Heart left ventricle (tissue), 16 donors: ENCODE measurements at regions not wholly inside any gene's neighbourhood (a gene's known extent, or its start where the extent isn't known, plus 50 kb on each side); places are given as distances from the start of the nearest gene placed in this dataset.
"Not testable (repeated sequence)": the region's sequence is repeated elsewhere in the genome, so short reads cannot be mapped to it uniquely, and the experiment has no call there.

Experiments
- ATAC-seq, 4 donors: fragments of 200-7000 bp; cut with Tn5 transposase; one replicate each; pipeline ENCODE4 v1.9.1; 2020 to 2022; ENCODE audit warnings: moderate library complexity in 4 of 4, mild to moderate bottlenecking in 3 of 4, moderate number of reproducible peaks in 1 of 4
- DNase-seq, 5 donors: peaks; one replicate each; pipeline ENCODE4 v3.0.0-alpha.2; 2020
- H3K27ac ChIP-seq, 12 donors: fragments of 200-600 bp; sonication (generic) in 4 of 12; one replicate each; pipeline versions ENCODE4 v1.5.0 to v1.8.0; 2016 to 2022; ENCODE audit warnings: mild to moderate bottlenecking in 2 of 12
- H3K27me3 ChIP-seq, 9 donors: fragments of 200-600 bp; sonication (generic) in 2 of 9; one replicate each; pipeline versions ENCODE4 v1.5.1 to v1.8.0; 2016 to 2022; ENCODE audit warnings: mild to moderate bottlenecking in 3 of 9
- H3K36me3 ChIP-seq, 9 donors: fragments of 200-600 bp; sonication (generic) in 2 of 9; one replicate each; pipeline versions ENCODE4 v1.5.0 to v1.8.0; 2018 to 2022; ENCODE audit warnings: mild to moderate bottlenecking in 2 of 9
- H3K4me1 ChIP-seq, 12 donors: fragments of 200-600 bp; sonication (generic) in 4 of 12; one replicate each; pipeline versions ENCODE4 v1.5.0 to v1.8.0; 2016 to 2022; ENCODE audit warnings: mild to moderate bottlenecking in 3 of 12
- H3K4me3 ChIP-seq, 12 donors: fragments of 200-600 bp; sonication (generic) in 4 of 12; one replicate each; pipeline versions ENCODE4 v1.5.0 to v1.8.0; 2017 to 2022; ENCODE audit warnings: mild to moderate bottlenecking in 9 of 12, moderate library complexity in 4 of 12
- H3K9me3 ChIP-seq, 12 donors: fragments of 200-600 bp; sonication (generic) in 4 of 12; one replicate each; pipeline versions ENCODE4 v1.5.0 to v1.8.0; 2016 to 2022; ENCODE audit warnings: mild to moderate bottlenecking in 1 of 12
- POLR2A ChIP-seq, 2 donors: fragments of 450-650 bp; IDR thresholded peaks; one replicate each; pipeline ENCODE4 v1.6.1; 2017; ENCODE audit warnings: antibody characterized with exemption in 2 of 2, mild to moderate bottlenecking in 2 of 2, moderate library complexity in 2 of 2
- WGBS, 4 donors: extraction: QIAGEN DNeasy Blood & Tissue Kit in 2 of 4; methylation state at CpG; one replicate each; pipeline versions ENCODE4 v1.1.5 to v1.1.7; 2013 to 2018; 5-methylcytosine and 5-hydroxymethylcytosine counted together
- intact Hi-C, 10 donors: fragments of 100-400 bp; cut with DNase I; formaldehyde crosslinking; loops; one replicate each; pipeline versions ENCODE4 v1.11.1 to v1.14.2; 2022
- TF ChIP-seq, protein P1 (sequence below), 12 donors: fragments of 200-600 bp; sonication (generic) in 4 of 12; IDR thresholded peaks; one replicate each; pipeline versions ENCODE4 v1.5.0 to v1.8.0; 2018 to 2022; ENCODE audit warnings: antibody characterized with exemption in 12 of 12, mild to moderate bottlenecking in 5 of 12
- donor health status: ischemic (EF 13 %, LVEDD 7.1; RV severe dilation, severe dysfunction).
- donor health status: healthy with polysubstance abuse.
- donor health status: DM: no; HTN: yes; CAD: no.
- donor health status: DM: no; HTN: no; CAD: no.
- donor health status: ischemic (EF 25% LVEDD 6.9; RV normal size, moderate dysfunction).
- donor health status: ischemic (EF 25% LVEDD 5.7; RV mildly dilated, moderate dysfunction).
- donor health status: healthy.
- donor health status: DM: yes; HTN: yes; CAD: no.
- donor health status: ischemic (EF 35%, LVEDD 5.7; RV mildly dilated, moderate dysfunction).
- donor health status: nonischemic (EF 11% LVEDD 7.7; RV severe dilation, severe dysfunction).
- donor health status: DM: yes; HTN: yes; CAD: no.
- donor health status: PGD.
- donor health status: ischemic (EF 29% LVEDD 5.4; RV normal size, mild dysfunction).
- donor health status: nonischemic (EF 23%, LVEDD 6.1; RV moderate dilation, normal function).

DNA sequence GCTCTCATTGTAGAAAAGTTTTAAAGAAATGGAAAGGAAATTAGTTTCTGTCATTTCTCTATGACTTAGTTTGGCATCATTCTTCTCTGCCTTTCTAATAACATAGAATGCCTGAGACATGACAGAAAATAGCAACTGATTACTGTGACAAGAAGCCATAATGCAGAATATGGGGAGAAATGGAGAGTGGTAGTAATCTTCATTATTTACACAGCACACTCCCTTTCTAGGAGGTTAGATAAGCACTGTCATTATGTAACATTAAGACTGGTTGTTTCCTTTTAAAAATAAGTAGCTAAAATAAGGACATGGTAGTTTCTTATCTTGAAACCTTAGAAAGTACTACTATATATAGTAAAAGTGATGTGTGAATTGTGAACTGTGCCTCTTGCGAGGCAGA is 1227.9 kb upstream of the PABPC4L start:
- Histone ChIP-seq H3K4me3 (no peak overlapping the region), H3K9me3 (no peaks in the 10 kb centered on the region), H3K4me1 (no peaks in the 10 kb centered on the region), H3K36me3 (no peaks in the 10 kb centered on the region), H3K27ac (no peak overlapping the region), H3K27me3 (no peaks in the 10 kb centered on the region)
- no peak for TF ChIP-seq POLR2A (IDR thresholded peaks at IDR 0.05)
- intact Hi-C loops, result no loop called here
- 62 to 72% (median 68%) methylated on average over 1 of the region's 1 CpG for WGBS, 4 donors
- DNase-seq, result no peak
- no peak for ATAC-seq

DNA sequence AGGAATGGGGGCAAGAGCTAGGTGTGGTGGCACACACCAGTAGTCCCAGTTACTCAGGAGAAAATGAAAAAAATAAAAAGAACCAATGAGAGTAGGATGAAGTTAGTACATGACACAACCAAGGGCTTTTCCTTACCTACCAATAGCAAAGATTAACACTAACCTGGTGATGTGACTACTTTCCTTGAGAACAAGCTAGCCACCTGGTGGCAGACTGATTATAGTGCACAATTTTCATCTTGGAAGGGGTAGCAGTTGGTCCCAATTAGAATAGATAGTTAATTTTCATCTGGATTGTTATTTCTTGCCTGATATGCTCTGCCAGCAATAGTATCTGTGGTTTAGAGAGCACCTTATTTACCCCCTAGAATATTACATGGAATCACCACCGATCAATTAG is 1216.8 kb upstream of the PABPC4L start:
- TF ChIP-seq, protein P1, sequence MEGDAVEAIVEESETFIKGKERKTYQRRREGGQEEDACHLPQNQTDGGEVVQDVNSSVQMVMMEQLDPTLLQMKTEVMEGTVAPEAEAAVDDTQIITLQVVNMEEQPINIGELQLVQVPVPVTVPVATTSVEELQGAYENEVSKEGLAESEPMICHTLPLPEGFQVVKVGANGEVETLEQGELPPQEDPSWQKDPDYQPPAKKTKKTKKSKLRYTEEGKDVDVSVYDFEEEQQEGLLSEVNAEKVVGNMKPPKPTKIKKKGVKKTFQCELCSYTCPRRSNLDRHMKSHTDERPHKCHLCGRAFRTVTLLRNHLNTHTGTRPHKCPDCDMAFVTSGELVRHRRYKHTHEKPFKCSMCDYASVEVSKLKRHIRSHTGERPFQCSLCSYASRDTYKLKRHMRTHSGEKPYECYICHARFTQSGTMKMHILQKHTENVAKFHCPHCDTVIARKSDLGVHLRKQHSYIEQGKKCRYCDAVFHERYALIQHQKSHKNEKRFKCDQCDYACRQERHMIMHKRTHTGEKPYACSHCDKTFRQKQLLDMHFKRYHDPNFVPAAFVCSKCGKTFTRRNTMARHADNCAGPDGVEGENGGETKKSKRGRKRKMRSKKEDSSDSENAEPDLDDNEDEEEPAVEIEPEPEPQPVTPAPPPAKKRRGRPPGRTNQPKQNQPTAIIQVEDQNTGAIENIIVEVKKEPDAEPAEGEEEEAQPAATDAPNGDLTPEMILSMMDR (IDR thresholded peaks at IDR 0.05), result peak in 1 of 12 donors; percentile 2
- TF ChIP-seq POLR2A (IDR thresholded peaks at IDR 0.05), result no peak
- no peaks in the 10 kb centered on the region for H3K36me3 ChIP-seq
- no peak overlapping the region for H3K27ac ChIP-seq
- intact Hi-C loops, result no loop called here
- WGBS, 4 donors, result 69 to 89% (median 82%) methylated on average over 1 of the region's 1 CpG
- H3K9me3 ChIP-seq, result peaks cover 0 to 4% (median 0%) of the 10 kb centered on the region in 12 donors
- no peak overlapping the region for H3K4me3 ChIP-seq
- no peaks in the 10 kb centered on the region for H3K4me1 ChIP-seq
- DNase-seq, result no peak
- H3K27me3 ChIP-seq, result no peaks in the 10 kb centered on the region
- no peak for ATAC-seq

DNA sequence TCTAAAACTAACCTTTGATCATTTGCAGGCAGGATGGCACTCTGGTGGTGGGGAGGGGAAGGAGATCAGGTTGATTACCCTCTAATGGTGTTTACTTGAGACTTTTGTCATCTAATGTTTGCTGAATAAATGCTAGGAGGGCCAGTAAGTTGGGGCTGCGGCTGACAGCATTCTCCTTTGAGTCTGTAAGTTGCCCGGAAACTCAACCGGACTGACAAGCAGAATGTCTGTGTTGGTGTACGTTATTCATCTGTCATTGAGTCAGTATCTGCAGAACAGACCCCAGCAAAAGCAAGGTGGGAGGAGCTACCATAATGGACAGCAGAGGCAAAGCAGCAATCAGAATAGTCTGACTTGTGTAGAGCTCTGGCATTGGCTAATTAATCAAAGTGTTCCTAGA is 1210.6 kb upstream of the PABPC4L start:
- intact Hi-C loops, result no loop called here
- Histone ChIP-seq H3K4me1 (no peaks in the 10 kb centered on the region), H3K36me3 (no peaks in the 10 kb centered on the region), H3K4me3 (no peak overlapping the region), H3K27me3 (no peaks in the 10 kb centered on the region), H3K27ac (no peak overlapping the region), H3K9me3 (peaks cover 0 to 7% (median 0%) of the 10 kb centered on the region in 12 donors)
- no peak for ATAC-seq
- no peak for TF ChIP-seq POLR2A (IDR thresholded peaks at IDR 0.05)
- TF ChIP-seq, protein P1 (IDR thresholded peaks at IDR 0.05), result no peak
- WGBS, 4 donors, result 48 to 71% (median 51%) methylated on average over 4 of the region's 4 CpGs
- no peak for DNase-seq

- H3K36me3 ChIP-seq, result no peaks in the 10 kb centered on the region
- no peak overlapping the region for H3K4me3 ChIP-seq
- TF ChIP-seq, protein P1 (IDR thresholded peaks at IDR 0.05), result no peak
- DNase-seq, result no peak
- H3K4me1 ChIP-seq, result no peaks in the 10 kb centered on the region
- 44 to 53% (median 52%) methylated on average over 2 of the region's 2 CpGs for WGBS, 4 donors
- ATAC-seq, result no peak
- no peaks in the 10 kb centered on the region for H3K27me3 ChIP-seq
- H3K27ac ChIP-seq, result no peak overlapping the region
- peaks cover 0 to 10% (median 0%) of the 10 kb centered on the region in 12 donors for H3K9me3 ChIP-seq
- intact Hi-C loops, result no loop called here
These were observed 1209.7 kb upstream of the PABPC4L start for GRCh38 chr4:135411251-135411650.

- H3K27ac ChIP-seq, H3K4me3 ChIP-seq, intact Hi-C loops, ATAC-seq, DNase-seq, H3K27me3 ChIP-seq, H3K4me1 ChIP-seq, H3K36me3 ChIP-seq: not testable (repeated sequence)
- peaks cover 0 to 23% (median 2%) of the 10 kb centered on the region in 12 donors for H3K9me3 ChIP-seq
- WGBS, 4 donors, result 83 to 87% (median 83%) methylated on average over 4 of the region's 4 CpGs
These were observed 1207.7 kb upstream of the PABPC4L start for GRCh38 chr4:135409261-135409660.
